Esophagus squamous epithelium (tissue), 5 donors: ENCODE measurements at regions not wholly inside any gene's neighbourhood (a gene's known extent, or its start where the extent isn't known, plus 50 kb on each side); places are given as distances from the start of the nearest gene placed in this dataset.

ENCODE experiments used
- DNase-seq: peaks from one replicate; lab custom pipeline; 2025; lab: John Stamatoyannopoulos, UW
- H3K27ac ChIP-seq, 4 donors: fragments of 200-600 bp; sonication (generic); one replicate each; pipeline ENCODE4 v1.5.1; 2016 to 2019; ENCODE audit warnings: mild to moderate bottlenecking in 1 of 4
- H3K27me3 ChIP-seq, 4 donors: fragments of 200-600 bp; sonication (generic); 1 replicate in 3 of 4; 2 replicates in 1 of 4; pipeline versions ENCODE4 v1.5.1 to v1.6.0; 2017 to 2021; ENCODE audit warnings: antibody characterized with exemption in 1 of 4
- H3K36me3 ChIP-seq, 3 donors: fragments of 200-600 bp; sonication (generic); one replicate each; pipeline ENCODE4 v1.5.1; 2016 to 2019
- H3K4me1 ChIP-seq, 3 donors: fragments of 200-600 bp; sonication (generic); one replicate each; pipeline ENCODE4 v1.5.1; 2017 to 2019
- H3K4me3 ChIP-seq, 4 donors: fragments of 200-600 bp; sonication (generic); 1 replicate in 3 of 4; 2 replicates in 1 of 4; pipeline ENCODE4 v1.5.1; 2016 to 2019; ENCODE audit warnings: mild to moderate bottlenecking in 2 of 4, moderate library complexity in 1 of 4
- H3K9me3 ChIP-seq, 3 donors: fragments of 200-600 bp; sonication (generic); one replicate each; pipeline ENCODE4 v1.5.1; 2016 to 2019
- CTCF ChIP-seq, 6 experiments: fragments of 450-650 bp in 4 of 6; fragments of 200-600 bp in 2 of 6; sonication (generic) in 2 of 6; IDR thresholded peaks; one replicate each; pipeline ENCODE4 v1.5.1; 2016 to 2019; ENCODE audit warnings: antibody characterized with exemption in 6 of 6, mild to moderate bottlenecking in 4 of 6, moderate library complexity in 4 of 6
- POLR2A ChIP-seq, 4 donors: fragments of 450-650 bp; IDR thresholded peaks; one replicate each; pipeline ENCODE4 v1.6.1; 2017; ENCODE audit warnings: antibody characterized with exemption in 4 of 4, mild to moderate bottlenecking in 4 of 4, moderate library complexity in 3 of 4
- WGBS, 2 donors: methylation state at CpG; one replicate each; pipeline ENCODE4 v1.1.5; 2018; 5-methylcytosine and 5-hydroxymethylcytosine counted together
- intact Hi-C: fragments of 100-400 bp; cut with DNase I; formaldehyde crosslinking; loops from one replicate; pipeline ENCODE4 v1.15.0; 2022
- donor health status: DM: yes; HTN: yes; CAD: no.

GRCh38 chr5:68060382-68060781 is 155.2 kb upstream of the PIK3R1 start:
- 88 to 95% methylated on average over 1 of the region's 1 CpG for WGBS, 2 donors

GRCh38 chr5:68057191-68057590 is 158.4 kb upstream of the PIK3R1 start:
- TF ChIP-seq POLR2A (IDR thresholded peaks at IDR 0.05) (no peak), CTCF (IDR thresholded peaks at IDR 0.05) (no peak)
- no peak overlapping the region for H3K4me3 ChIP-seq
- H3K27ac ChIP-seq, result no peak overlapping the region
- H3K9me3 ChIP-seq, result peaks cover 0 to 5% (median 0%) of the 10 kb centered on the region in 3 donors
- 88 to 92% methylated on average over 4 of the region's 4 CpGs for WGBS, 2 donors
- no peaks in the 10 kb centered on the region for H3K27me3 ChIP-seq
- peaks cover 0 to 7% (median 0%) of the 10 kb centered on the region in 3 donors for H3K4me1 ChIP-seq
- no peaks in the 10 kb centered on the region for H3K36me3 ChIP-seq
- no peak for DNase-seq
- intact Hi-C loops, result no loop called here

More at GRCh38 chr5:68060382-68060781, 155.2 kb upstream of the PIK3R1 start:
- Histone ChIP-seq H3K27ac (no peak overlapping the region), H3K4me3 (no peak overlapping the region), H3K36me3 (no peaks in the 10 kb centered on the region), H3K27me3 (no peaks in the 10 kb centered on the region), H3K9me3 (peaks cover 0 to 5% (median 0%) of the 10 kb centered on the region in 3 donors), H3K4me1 (no peaks in the 10 kb centered on the region)
- DNase-seq, result no peak
- TF ChIP-seq POLR2A (IDR thresholded peaks at IDR 0.05) (no peak), CTCF (IDR thresholded peaks at IDR 0.05) (no peak)
- intact Hi-C loops, result no loop called here

GRCh38 chr5:68055686-68056085 is 159.9 kb upstream of the PIK3R1 start:
- Histone ChIP-seq H3K9me3 (no peaks in the 10 kb centered on the region), H3K27ac (no peak overlapping the region), H3K36me3 (no peaks in the 10 kb centered on the region), H3K4me1 (peaks cover 0 to 7% (median 0%) of the 10 kb centered on the region in 3 donors), H3K27me3 (no peaks in the 10 kb centered on the region), H3K4me3 (no peak overlapping the region)
- 92 to 97% methylated on average over 1 of the region's 1 CpG for WGBS, 2 donors
- intact Hi-C loops, result no loop called here
- no peak for DNase-seq
- TF ChIP-seq CTCF (IDR thresholded peaks at IDR 0.05), result no peak
- TF ChIP-seq POLR2A (IDR thresholded peaks at IDR 0.05), result no peak

- Histone ChIP-seq H3K27ac (no peak overlapping the region), H3K27me3 (no peaks in the 10 kb centered on the region)
These were observed 160.9 kb upstream of the PIK3R1 start for GRCh38 chr5:68054638-68055037.

GRCh38 chr5:68053202-68053601 is 162.4 kb upstream of the PIK3R1 start:
- intact Hi-C loops, result no loop called here
- H3K27me3 ChIP-seq, result no peaks in the 10 kb centered on the region
- no peak overlapping the region for H3K27ac ChIP-seq
- no peak for DNase-seq
- no peaks in the 10 kb centered on the region for H3K36me3 ChIP-seq
- H3K4me3 ChIP-seq, result no peak overlapping the region
- H3K4me1 ChIP-seq, result peaks cover 0 to 7% (median 0%) of the 10 kb centered on the region in 3 donors
- TF ChIP-seq CTCF (IDR thresholded peaks at IDR 0.05) (no peak), POLR2A (IDR thresholded peaks at IDR 0.05) (no peak)
- H3K9me3 ChIP-seq, result peaks cover 0 to 7% (median 0%) of the 10 kb centered on the region in 3 donors

More at GRCh38 chr5:68054638-68055037, 160.9 kb upstream of the PIK3R1 start:
- Histone ChIP-seq H3K4me3 (no peak overlapping the region), H3K9me3 (no peaks in the 10 kb centered on the region), H3K4me1 (peaks cover 0 to 7% (median 0%) of the 10 kb centered on the region in 3 donors), H3K36me3 (no peaks in the 10 kb centered on the region)
- TF ChIP-seq POLR2A (IDR thresholded peaks at IDR 0.05), result no peak
- TF ChIP-seq CTCF (IDR thresholded peaks at IDR 0.05), result no peak
- WGBS, 2 donors, result 18 to 21% methylated on average over 4 of the region's 4 CpGs
- DNase-seq, result no peak
- intact Hi-C loops, result no loop called here
